Transverse colon (tissue), 3 donors: ENCODE measurements at regions not wholly inside any gene's neighbourhood (a gene's known extent, or its start where the extent isn't known, plus 50 kb on each side); places are given as distances from the start of the nearest gene placed in this dataset.
"Not testable (repeated sequence)": the region's sequence is repeated elsewhere in the genome, so short reads cannot be mapped to it uniquely, and the experiment has no call there.

Experiments used
- POLR2A ChIP-seq: fragments of 450-650 bp; IDR thresholded peaks from one replicate; pipeline ENCODE4 v1.6.1; 2016; ENCODE audit warnings: antibody characterized with exemption, mild to moderate bottlenecking, moderate library complexity
- POLR2AphosphoS5 ChIP-seq, 3 donors: sonication (generic); formaldehyde crosslinking; IDR thresholded peaks; one replicate each; pipeline ENCODE4 v1.6.1; 2016; ENCODE audit warnings: antibody characterized with exemption in 3 of 3

GRCh38 chr2:180591093-180591781 lies 389.2 kb upstream of the UBE2E3 start:
- TF ChIP-seq POLR2AphosphoS5 (IDR thresholded peaks at IDR 0.05); POLR2A: not testable (repeated sequence)
